NT2/D1 (cell line): ENCODE measurements at regions not wholly inside any gene's neighbourhood (a gene's known extent, or its start where the extent isn't known, plus 50 kb on each side); places are given as distances from the start of the nearest gene placed in this dataset.
"Not testable (repeated sequence)": the region's sequence is repeated elsewhere in the genome, so short reads cannot be mapped to it uniquely, and the experiment has no call there.

Source experiments
- DNase-seq: peaks from one replicate; pipeline ENCODE4 v3.0.0-alpha.2; 2011; ENCODE audit warnings: low read depth, low spot score
- H3K27me3 ChIP-seq: 2 replicates; pipeline ENCODE4 v1.6.0; 2011; ENCODE audit warnings: mild to moderate bottlenecking; ENCODE audit not compliant: insufficient read length, insufficient read depth
- H3K36me3 ChIP-seq: 2 replicates; pipeline ENCODE4 v1.6.1; 2011; ENCODE audit warnings: mild to moderate bottlenecking, low read length, mixed read lengths; ENCODE audit not compliant: insufficient read depth, insufficient read length
- H3K4me1 ChIP-seq: 2 replicates; pipeline ENCODE4 v1.5.1; 2011; ENCODE audit not compliant: insufficient read depth, insufficient read length
- H3K4me3 ChIP-seq: 2 replicates; pipeline ENCODE4 v1.5.1; 2011; ENCODE audit warnings: low read depth; ENCODE audit not compliant: insufficient read length
- H3K9ac ChIP-seq: 2 replicates; pipeline ENCODE4 v1.6.0; 2011; ENCODE audit warnings: low read depth; ENCODE audit not compliant: insufficient read length
- H3K9me3 ChIP-seq: 2 replicates; pipeline ENCODE4 v1.5.1; 2011; ENCODE audit warnings: mild to moderate bottlenecking, low read length; ENCODE audit not compliant: insufficient read depth
- SUZ12 ChIP-seq: IDR thresholded peaks from 2 replicates; pipeline ENCODE4 v1.6.1; 2011; ENCODE audit not compliant: insufficient read length, insufficient read depth; ENCODE audit errors: extremely low read depth
- YY1 ChIP-seq: IDR thresholded peaks from 2 replicates; pipeline ENCODE4 v1.6.1; 2011; ENCODE audit not compliant: insufficient read length, insufficient read depth
- ZNF274 ChIP-seq: IDR thresholded peaks from 2 replicates; pipeline ENCODE4 v1.6.1; 2011; ENCODE audit warnings: mild to moderate bottlenecking, low read depth, low read length

GRCh38 chr17:71631483-71631882 lies 489.3 kb upstream of the SOX9 start:
- DNase-seq, result no peak
- TF ChIP-seq ZNF274 (no peak), YY1 (no peak), SUZ12 (no peak)
- Histone ChIP-seq H3K27me3 (no peaks in the 10 kb centered on the region), H3K4me3 (no peak overlapping the region), H3K9ac (no peak overlapping the region), H3K9me3 (no peaks in the 10 kb centered on the region), H3K4me1 (no peaks in the 10 kb centered on the region), H3K36me3 (no peaks in the 10 kb centered on the region)

DNA sequence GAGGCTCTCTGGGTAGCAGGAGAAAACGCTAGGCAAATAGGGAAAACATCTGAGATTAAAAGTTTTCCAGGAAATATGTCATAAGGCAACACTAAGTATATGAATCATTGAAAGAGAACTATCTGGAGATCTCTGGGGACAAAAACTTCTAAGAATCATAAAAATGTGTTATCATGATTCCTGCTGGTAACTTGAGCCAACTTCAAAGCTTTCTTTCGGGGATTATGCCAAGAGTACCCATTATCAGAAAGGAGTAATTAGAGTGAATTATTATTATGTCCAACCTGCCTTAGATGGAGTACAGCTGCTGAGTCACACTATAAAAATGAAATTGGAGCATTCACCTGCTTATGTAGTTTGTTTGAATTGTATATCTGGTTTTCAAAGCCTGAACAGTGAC lies 488.5 kb upstream of the SOX9 start:
- no peak for DNase-seq
- Histone ChIP-seq H3K9ac (no peak overlapping the region), H3K9me3 (no peaks in the 10 kb centered on the region), H3K27me3 (no peaks in the 10 kb centered on the region), H3K4me3 (no peak overlapping the region), H3K4me1 (no peaks in the 10 kb centered on the region), H3K36me3 (no peaks in the 10 kb centered on the region)
- TF ChIP-seq YY1, result no peak
- TF ChIP-seq ZNF274, result no peak
- TF ChIP-seq SUZ12, result no peak

GRCh38 chr17:71633391-71633849 lies 487.4 kb upstream of the SOX9 start:
- DNase-seq, result no peak
- Histone ChIP-seq H3K9ac (no peak overlapping the region), H3K36me3 (no peaks in the 10 kb centered on the region), H3K9me3 (no peaks in the 10 kb centered on the region), H3K4me3 (no peak overlapping the region), H3K4me1 (no peaks in the 10 kb centered on the region), H3K27me3 (no peaks in the 10 kb centered on the region)
- TF ChIP-seq YY1, result no peak
- no peak for TF ChIP-seq SUZ12
- no peak for TF ChIP-seq ZNF274

GRCh38 chr17:71634376-71634775 lies 486.4 kb upstream of the SOX9 start:
- Histone ChIP-seq H3K9ac (no peak overlapping the region), H3K27me3 (no peaks in the 10 kb centered on the region), H3K9me3 (no peaks in the 10 kb centered on the region), H3K4me3 (no peak overlapping the region), H3K4me1 (no peaks in the 10 kb centered on the region), H3K36me3 (no peaks in the 10 kb centered on the region)
- TF ChIP-seq YY1 (no peak), ZNF274 (no peak), SUZ12 (no peak)
- DNase-seq, result no peak

GRCh38 chr17:71635187-71635586 lies 485.6 kb upstream of the SOX9 start:
- DNase-seq, result no peak
- H3K9ac ChIP-seq, result no peak overlapping the region
- H3K9me3 ChIP-seq, result no peaks in the 10 kb centered on the region
- H3K4me3 ChIP-seq, result no peak overlapping the region
- no peaks in the 10 kb centered on the region for H3K4me1 ChIP-seq
- TF ChIP-seq ZNF274 (no peak), YY1 (no peak), SUZ12 (no peak)
- H3K36me3 ChIP-seq, result no peaks in the 10 kb centered on the region
- no peaks in the 10 kb centered on the region for H3K27me3 ChIP-seq

DNA sequence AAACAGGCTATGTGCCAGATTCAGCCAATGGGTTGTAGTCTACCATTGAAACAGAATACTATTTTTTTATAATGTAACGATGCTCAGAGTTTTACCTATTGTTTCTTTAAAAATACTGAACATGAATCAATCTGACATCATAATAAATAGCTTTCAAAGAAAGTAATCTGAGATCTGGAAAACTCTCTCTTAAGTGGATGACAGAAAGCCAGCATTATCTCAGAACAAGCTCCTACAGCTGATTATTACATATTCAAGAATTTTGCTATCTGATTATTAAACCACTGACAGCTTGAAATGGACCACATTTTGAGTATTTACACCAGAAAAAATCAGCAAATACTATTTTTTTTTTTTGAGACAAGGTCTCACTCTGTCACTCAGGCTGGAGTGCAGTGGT lies 484.2 kb upstream of the SOX9 start:
- Histone ChIP-seq H3K27me3 (no peaks in the 10 kb centered on the region), H3K4me1 (no peaks in the 10 kb centered on the region), H3K36me3 (no peaks in the 10 kb centered on the region), H3K4me3 (no peak overlapping the region), H3K9me3 (no peaks in the 10 kb centered on the region), H3K9ac (no peak overlapping the region)
- TF ChIP-seq SUZ12 (no peak), ZNF274 (no peak), YY1 (no peak)
- no peak for DNase-seq

GRCh38 chr17:71638668-71639067 lies 482.2 kb upstream of the SOX9 start:
- Histone ChIP-seq H3K4me3 (no peak overlapping the region), H3K9ac (no peak overlapping the region), H3K27me3 (no peaks in the 10 kb centered on the region), H3K36me3 (no peaks in the 10 kb centered on the region), H3K9me3 (no peaks in the 10 kb centered on the region), H3K4me1 (no peaks in the 10 kb centered on the region)
- DNase-seq, result no peak
- TF ChIP-seq YY1 (no peak), ZNF274 (no peak), SUZ12 (no peak)

DNA sequence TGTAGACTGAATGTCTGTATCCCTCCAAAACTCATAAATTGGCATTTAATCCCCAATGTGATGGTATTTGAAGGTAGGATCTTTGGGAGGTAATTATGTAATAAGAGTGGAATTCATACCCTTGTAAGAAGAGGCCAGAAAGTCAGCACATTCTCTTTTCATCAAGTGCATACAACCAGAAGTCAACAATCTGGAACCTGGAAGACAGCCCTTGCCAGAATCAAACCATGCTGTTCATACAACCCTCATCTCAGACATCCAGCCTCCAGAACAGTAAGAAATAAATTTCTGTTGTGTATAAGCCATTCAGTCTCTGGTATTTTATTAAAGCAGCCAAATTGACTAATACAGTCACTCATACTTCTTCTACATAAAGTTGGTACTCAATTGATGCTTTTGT lies 481.0 kb upstream of the SOX9 start:
- TF ChIP-seq ZNF274 (no peak), SUZ12 (no peak), YY1 (no peak)
- no peak for DNase-seq
- Histone ChIP-seq H3K36me3 (no peaks in the 10 kb centered on the region), H3K4me1 (no peaks in the 10 kb centered on the region), H3K9ac (no peak overlapping the region), H3K4me3 (no peak overlapping the region), H3K9me3 (no peaks in the 10 kb centered on the region), H3K27me3 (no peaks in the 10 kb centered on the region)

- not testable (repeated sequence) for H3K9ac ChIP-seq, H3K4me1 ChIP-seq, H3K4me3 ChIP-seq, H3K27me3 ChIP-seq, DNase-seq, H3K36me3 ChIP-seq, H3K9me3 ChIP-seq
Measured at GRCh38 chr17:71646890-71647289, 473.9 kb upstream of the SOX9 start.

DNA sequence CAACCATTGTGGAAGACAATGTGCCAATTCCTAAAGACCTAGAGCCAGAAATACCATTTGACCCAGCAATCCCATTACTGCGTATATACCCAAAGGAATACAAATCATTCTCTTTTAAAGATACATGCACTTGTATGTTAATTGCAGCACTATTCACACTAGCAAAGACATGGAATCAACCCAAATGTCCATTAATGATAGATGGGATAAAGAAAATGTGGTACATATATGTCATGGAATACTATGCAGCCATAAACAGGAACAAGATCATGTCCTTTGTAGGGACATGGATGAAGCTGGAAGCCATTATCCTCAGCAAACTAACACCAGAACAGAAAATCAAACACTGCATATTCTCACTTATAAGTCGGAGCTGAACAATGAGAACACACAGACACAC lies 472.5 kb upstream of the SOX9 start:
- H3K4me3 ChIP-seq, H3K9ac ChIP-seq, H3K36me3 ChIP-seq, H3K27me3 ChIP-seq, H3K9me3 ChIP-seq, H3K4me1 ChIP-seq, DNase-seq: not testable (repeated sequence)
